CD4-positive, alpha-beta T cell treated with Interleukin-12 subunit alpha and Interleukin-12 subunit beta, for 1 hour (primary cell): ENCODE measurements at regions not wholly inside any gene's neighbourhood (a gene's known extent, or its start where the extent isn't known, plus 50 kb on each side); places are given as distances from the start of the nearest gene placed in this dataset.

ENCODE experiments used
- DNase-seq: peaks from one replicate; pipeline ENCODE4 v3.0.0-alpha.2; 2020

- DNase-seq = no peak
Observed at GRCh38 chrX:20420058-20420457, 153.3 kb upstream of the RPS6KA3 start.

GRCh38 chrX:20418379-20419150 is 151.9 kb upstream of the RPS6KA3 start:
- DNase-seq = no peak

GRCh38 chrX:20414762-20415445 is 148.2 kb upstream of the RPS6KA3 start:
- DNase-seq = no peak

GRCh38 chrX:20414066-20414465 is 147.4 kb upstream of the RPS6KA3 start:
- no peak for DNase-seq

GRCh38 chrX:20412871-20413486 is 146.3 kb upstream of the RPS6KA3 start:
- peak; percentile 67 for DNase-seq

- DNase-seq = no peak
Observed at GRCh38 chrX:20410540-20410939, 143.8 kb upstream of the RPS6KA3 start.

GRCh38 chrX:20409991-20410390 is 143.3 kb upstream of the RPS6KA3 start:
- DNase-seq = no peak

GRCh38 chrX:20402956-20403355 is 136.2 kb upstream of the RPS6KA3 start:
- DNase-seq = no peak

- DNase-seq = no peak
Observed at GRCh38 chrX:20399728-20400414, 133.2 kb upstream of the RPS6KA3 start.

- DNase-seq = no peak
Observed at GRCh38 chrX:20397587-20397986, 130.9 kb upstream of the RPS6KA3 start.

GRCh38 chrX:20394451-20394850 is 127.7 kb upstream of the RPS6KA3 start:
- DNase-seq = no peak

GRCh38 chrX:20393944-20394343 is 127.2 kb upstream of the RPS6KA3 start:
- no peak for DNase-seq

- DNase-seq = no peak
Observed at GRCh38 chrX:20388594-20388993, 121.9 kb upstream of the RPS6KA3 start.

- DNase-seq = no peak
Observed at GRCh38 chrX:20383477-20383876, 116.8 kb upstream of the RPS6KA3 start.

- DNase-seq = no peak
Observed at GRCh38 chrX:20382518-20383297, 116.0 kb upstream of the RPS6KA3 start.

- DNase-seq = no peak
Observed at GRCh38 chrX:20382082-20382481, 115.4 kb upstream of the RPS6KA3 start.

- no peak for DNase-seq
Observed at GRCh38 chrX:20378233-20378920, 111.7 kb upstream of the RPS6KA3 start.

GRCh38 chrX:20374900-20375438 is 108.3 kb upstream of the RPS6KA3 start:
- no peak for DNase-seq

GRCh38 chrX:20374450-20374849 is 107.7 kb upstream of the RPS6KA3 start:
- DNase-seq = no peak

- no peak for DNase-seq
Observed at GRCh38 chrX:20373063-20373462, 106.4 kb upstream of the RPS6KA3 start.

- DNase-seq = no peak
Observed at GRCh38 chrX:20372533-20372932, 105.8 kb upstream of the RPS6KA3 start.

GRCh38 chrX:20369468-20369867 is 102.8 kb upstream of the RPS6KA3 start:
- DNase-seq = no peak
